ENCODE measurements at regions not wholly inside any gene's neighbourhood (a gene's known extent, or its start where the extent isn't known, plus 50 kb on each side); places are given as distances from the start of the nearest gene placed in this dataset.
"Not testable (repeated sequence)": the region's sequence is repeated elsewhere in the genome, so short reads cannot be mapped to it uniquely, and the experiment has no call there.

DNA sequence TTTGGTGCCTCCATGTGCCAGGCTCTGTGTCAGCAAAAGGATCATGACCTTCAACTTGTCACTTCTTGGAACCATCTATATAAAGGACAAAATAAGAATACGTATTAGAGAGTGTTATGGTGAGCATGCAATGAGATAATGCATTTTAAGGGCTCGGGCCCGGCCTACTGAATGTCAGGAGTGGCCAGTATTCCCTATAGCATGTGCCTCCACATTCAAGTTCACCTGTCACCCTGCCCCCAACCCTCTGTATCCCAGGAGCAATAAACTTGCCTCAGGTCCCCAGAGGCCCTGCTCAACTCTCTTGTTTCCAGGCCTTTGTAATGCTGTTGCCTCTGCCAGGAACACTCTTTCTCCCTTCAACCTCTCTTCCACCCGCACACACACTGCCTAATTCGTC is 90.2 kb upstream of the SLC6A11 start:
- no peak for DNase-seq (ENCODE audit: low read depth in 4 of 4, low spot score in 3 of 4)

DNA sequence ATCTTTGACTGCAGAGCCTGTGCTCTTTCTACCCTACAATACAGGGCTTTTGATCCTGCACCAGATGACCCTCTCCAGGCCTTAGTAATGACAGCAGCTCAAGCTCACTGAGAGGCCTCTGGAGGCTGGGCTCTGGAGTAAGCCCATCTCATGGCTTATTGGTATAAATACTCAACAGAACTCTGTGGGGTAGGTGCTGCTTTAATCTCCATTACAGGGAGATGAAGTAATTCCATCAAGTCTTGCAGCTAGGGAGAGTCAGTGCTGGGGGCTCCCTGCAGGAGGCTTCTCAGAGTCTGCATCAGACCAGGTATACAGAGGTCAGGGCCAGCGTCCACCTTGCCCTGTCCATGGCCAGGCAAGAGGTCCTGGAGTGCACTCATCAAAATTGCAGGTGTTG is 89.2 kb upstream of the SLC6A11 start:
- DNase-seq (ENCODE audit: low read depth in 4 of 4, low spot score in 3 of 4), result no peak

DNA sequence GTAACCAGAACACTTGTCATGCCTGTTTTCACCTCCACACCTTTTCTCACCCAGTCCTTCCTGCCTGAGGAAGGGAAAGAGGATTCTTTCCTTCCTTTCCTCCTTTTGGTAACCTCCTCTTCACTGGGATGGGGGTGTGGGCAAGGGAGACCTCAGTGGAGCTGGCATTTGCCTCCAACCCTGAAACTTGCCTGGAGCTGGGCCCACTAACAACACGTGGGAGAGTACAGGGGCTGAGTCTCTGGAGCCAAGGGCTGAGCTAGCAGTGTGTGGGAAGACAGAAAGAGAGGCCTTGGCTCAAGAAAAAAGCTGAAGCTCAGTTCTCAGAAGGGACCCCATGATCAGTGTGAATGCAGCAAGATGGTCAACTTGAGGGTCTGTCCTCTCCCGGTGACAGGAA is 86.6 kb upstream of the SLC6A11 start:
- DNase-seq (ENCODE audit: low read depth in 4 of 4, low spot score in 3 of 4), result no peak

DNA sequence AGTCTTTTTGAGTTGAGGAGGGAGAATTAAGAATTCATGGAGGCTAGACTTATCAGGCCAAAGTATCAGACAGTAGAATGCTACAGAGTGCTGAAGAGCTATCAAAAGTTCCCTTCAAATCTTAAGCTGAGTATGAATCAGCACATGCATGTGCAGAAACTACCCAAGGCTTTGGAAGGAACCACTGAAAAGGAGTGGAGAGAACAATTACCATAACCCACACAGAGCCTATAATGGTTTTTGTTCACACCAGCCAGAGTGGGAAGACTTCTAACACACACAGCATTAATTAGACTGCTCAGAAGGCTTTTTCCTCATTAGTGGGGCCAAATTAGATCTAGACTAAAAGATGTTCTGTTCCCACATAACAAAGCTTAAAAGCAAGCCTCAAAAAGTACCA is 83.7 kb upstream of the SLC6A11 start:
- no peak for DNase-seq (ENCODE audit: low read depth in 4 of 4, low spot score in 3 of 4)

- DNase-seq (ENCODE audit: low read depth in 4 of 4, low spot score in 3 of 4), result no peak
These were observed 82.7 kb upstream of the SLC6A11 start for GRCh38 chr3:10733297-10733696.

DNA sequence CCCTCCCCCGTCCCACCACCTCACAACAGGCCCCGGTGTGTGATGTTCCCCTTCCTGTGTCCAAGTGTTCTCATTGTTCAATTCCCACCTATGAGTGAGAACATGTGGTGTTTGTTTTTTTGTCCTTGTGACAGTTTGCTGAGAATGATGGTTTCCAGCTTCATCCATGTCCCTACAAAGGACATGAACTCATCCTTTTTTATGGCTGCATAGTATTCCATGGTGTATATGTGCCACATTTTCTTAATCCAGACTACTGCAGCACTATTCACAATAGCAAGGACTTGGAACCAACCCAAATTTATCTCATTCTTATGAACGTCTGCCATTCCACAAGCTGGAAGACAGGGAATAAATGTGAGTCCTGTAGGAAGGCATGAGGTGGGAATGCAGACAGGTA is 79.6 kb upstream of the SLC6A11 start:
- not testable (repeated sequence) for DNase-seq (ENCODE audit: low read depth in 4 of 4, low spot score in 3 of 4)

GRCh38 chr3:10737785-10738184 is 78.2 kb upstream of the SLC6A11 start:
- DNase-seq (ENCODE audit: low read depth in 4 of 4, low spot score in 3 of 4), result no peak

GRCh38 chr3:10738688-10739372 is 77.2 kb upstream of the SLC6A11 start:
- peak; percentile 38 to 65 (median 48) for DNase-seq (ENCODE audit: low read depth in 4 of 4, low spot score in 3 of 4)

DNA sequence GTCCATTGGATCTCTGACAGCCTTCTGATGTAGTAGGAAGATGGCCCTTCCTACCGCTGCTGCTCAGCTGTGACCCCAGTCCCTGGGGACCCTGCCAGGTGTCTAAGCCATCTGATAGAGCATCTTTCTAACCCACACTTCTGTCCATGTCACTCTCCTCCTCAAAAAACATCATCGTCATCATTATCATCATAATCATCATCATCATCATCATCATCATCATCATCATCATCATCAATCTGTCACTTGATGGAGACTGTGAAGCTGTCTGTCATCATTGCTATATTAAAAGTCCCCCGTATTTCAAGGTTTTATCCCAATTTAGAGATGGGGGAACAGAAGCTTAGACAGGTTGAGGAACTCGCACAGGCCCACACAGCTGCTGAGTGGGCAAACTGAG is 75.1 kb upstream of the SLC6A11 start:
- DNase-seq (ENCODE audit: low read depth in 4 of 4, low spot score in 3 of 4), result no peak

- DNase-seq (ENCODE audit: low read depth in 4 of 4, low spot score in 3 of 4), result no peak
These were observed 73.9 kb upstream of the SLC6A11 start for GRCh38 chr3:10741891-10742671.

GRCh38 chr3:10743366-10744097 is 72.5 kb upstream of the SLC6A11 start:
- no peak for DNase-seq (ENCODE audit: low read depth in 4 of 4, low spot score in 3 of 4)

DNA sequence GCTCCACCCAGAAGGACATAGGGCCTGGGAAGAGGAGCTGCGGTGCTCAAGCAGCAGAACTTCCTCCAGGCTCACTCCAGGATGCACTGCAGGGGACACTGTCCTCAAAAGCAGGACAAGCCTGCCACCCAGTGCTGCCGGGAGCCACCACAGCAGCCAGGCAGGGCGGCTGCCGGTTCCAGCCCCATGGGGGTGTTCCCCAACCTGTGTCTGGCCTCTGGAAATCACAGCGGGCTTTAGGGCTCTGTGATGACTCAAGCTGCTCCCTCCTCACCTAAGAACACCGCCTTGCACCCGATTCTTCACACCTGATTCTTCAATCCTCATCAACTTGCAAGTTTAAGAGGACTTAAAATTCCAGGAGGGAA is 71.9 kb upstream of the SLC6A11 start:
- DNase-seq (ENCODE audit: low read depth in 4 of 4, low spot score in 3 of 4), result no peak

DNA sequence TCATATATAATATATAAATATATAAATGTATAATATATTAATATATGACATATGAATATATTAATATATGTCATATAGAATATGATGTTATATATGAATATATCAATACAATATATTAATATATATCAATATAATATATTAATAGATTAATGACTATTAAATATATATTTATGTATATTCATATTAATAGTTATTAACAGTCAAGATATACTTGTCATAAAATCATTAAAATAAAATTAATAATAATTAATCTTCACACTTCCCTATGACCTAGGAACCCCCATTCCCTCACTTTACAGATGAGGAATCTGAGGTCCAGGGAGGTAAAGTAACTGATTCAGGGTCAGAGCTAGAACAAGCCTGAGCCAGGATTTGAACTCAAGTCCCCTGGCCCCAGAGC is 70.6 kb upstream of the SLC6A11 start:
- DNase-seq (ENCODE audit: low read depth in 4 of 4, low spot score in 3 of 4), result no peak

DNA sequence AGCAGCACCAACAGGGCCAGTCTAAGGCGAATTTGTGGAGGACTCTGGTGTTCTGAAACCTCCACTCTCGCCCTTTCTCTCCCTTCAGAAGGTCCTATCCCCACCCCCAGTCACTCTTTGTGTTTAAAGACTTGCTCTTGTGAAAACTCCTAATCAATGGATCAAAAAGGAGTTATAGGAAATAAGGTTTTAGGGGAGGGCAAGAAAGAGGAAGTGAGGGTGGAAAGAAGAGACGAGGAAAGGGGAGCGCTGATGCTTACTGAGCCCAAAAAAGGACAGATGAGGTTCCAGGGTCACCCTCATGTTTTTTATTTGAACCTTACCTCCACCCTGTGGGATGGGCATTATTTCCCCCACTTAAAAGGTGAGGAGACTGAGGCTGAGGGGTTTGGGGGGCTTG is 70.0 kb upstream of the SLC6A11 start:
- no peak for DNase-seq (ENCODE audit: low read depth in 4 of 4, low spot score in 3 of 4)

GRCh38 chr3:10746684-10747083 is 69.3 kb upstream of the SLC6A11 start:
- DNase-seq (ENCODE audit: low read depth in 4 of 4, low spot score in 3 of 4), result no peak

DNA sequence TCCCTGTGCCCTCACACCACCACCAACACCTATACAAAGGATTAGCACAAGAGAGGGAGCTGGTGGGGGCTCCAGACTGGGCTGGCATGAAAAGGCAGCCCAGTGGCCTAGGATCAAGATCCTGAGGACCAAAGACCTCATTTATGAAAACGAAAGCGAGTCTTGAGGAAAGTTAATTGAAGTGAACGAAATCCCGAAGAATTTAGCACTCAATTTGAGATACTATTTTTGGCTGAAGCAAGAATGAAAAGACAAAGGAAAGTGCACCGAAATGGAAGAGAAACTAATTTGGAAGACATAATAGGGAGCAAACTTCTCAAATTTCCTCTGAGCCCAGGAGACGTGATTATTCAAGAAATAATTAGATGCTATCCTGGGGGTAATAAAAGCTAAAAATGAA is 68.7 kb upstream of the SLC6A11 start:
- DNase-seq (ENCODE audit: low read depth in 4 of 4, low spot score in 3 of 4), result no peak

GRCh38 chr3:10748040-10748439 is 68.0 kb upstream of the SLC6A11 start:
- no peak for DNase-seq (ENCODE audit: low read depth in 4 of 4, low spot score in 3 of 4)

DNA sequence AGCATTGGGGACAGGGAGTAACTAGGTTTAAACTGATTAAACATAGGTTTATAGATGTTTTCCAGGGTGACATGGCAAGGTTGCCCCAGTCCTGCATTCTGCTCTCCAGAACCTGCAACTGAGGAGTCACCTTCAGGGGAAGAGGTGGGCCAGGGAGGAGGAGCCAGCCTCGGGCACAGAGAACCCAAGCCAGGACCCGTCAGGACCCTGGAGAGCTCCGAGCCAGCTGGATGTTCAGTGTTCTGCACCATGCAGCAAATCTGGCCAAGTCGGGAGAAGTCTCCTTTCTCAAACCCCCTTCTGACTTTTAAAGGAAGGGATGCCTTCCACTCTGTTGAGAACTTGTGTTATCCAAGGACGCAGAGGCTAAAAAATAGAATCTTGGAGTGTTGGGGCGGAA is 62.1 kb upstream of the SLC6A11 start:
- peak; percentile 50 to 72 (median 56) for DNase-seq (ENCODE audit: low read depth in 4 of 4, low spot score in 3 of 4)

DNA sequence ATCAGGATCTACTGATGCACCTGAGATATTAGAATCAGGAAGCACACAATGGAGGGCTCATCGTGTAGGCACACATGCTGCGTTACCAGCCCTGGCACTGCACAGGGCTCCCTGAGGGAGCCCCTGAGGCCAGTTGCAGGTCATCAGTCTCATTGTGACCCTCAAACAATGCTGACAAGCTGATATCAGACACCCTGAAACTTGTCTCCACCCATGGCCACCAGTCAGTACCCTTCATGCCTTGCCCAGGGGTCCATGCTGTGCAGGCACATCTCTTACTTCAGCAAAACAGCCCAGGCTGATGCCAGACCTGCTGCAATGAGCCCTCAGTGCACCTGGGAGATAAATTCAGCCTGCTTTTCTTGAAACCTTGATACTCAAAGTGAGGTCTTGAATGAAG is 59.5 kb upstream of the SLC6A11 start:
- DNase-seq (ENCODE audit: low read depth in 4 of 4, low spot score in 3 of 4), result no peak

DNA sequence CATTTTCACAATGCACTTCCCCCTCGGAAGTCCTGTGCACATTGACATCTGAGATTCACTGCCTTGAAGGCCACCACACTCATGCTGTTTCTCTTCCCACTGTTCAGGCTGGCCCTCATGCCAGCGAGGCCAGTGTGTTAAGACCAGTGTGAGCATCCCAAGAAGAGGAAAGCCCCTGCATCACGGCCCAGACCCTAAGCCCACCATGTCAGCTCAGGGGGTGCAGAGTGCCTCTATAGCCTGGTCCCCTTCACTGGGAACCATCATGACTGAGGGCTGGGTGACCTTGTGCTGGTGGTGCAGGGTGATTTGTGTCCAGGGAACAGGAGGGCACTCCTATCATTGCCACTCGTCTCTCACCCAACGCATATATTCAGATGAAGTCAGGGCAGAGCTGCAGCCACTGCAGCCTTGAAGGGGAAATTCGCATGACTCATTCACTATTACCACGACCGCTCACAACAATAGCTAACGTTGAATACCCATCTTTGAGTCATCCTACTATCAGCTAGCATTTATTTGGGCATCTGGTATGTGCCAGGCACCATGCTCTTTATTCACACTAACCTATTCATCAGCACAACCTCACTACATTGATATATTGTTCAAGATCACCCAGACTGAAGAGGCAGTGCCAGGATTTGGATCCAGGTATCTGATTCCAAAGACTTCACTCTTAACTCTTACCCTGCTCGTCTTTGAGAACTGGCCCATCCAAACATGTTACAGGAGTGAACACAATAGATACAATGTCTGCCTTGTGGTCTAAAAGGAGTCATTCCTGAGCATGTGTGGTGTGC is 58.8 kb upstream of the SLC6A11 start:
- no peak for DNase-seq (ENCODE audit: low read depth in 4 of 4, low spot score in 3 of 4)

- DNase-seq (ENCODE audit: low read depth in 4 of 4, low spot score in 3 of 4), result no peak
These were observed 58.3 kb upstream of the SLC6A11 start for GRCh38 chr3:10757821-10758130.

Data from right renal pelvis (tissue), 4 donors.